HG03442 (cell line): ENCODE measurements at regions not wholly inside any gene's neighbourhood (a gene's known extent, or its start where the extent isn't known, plus 50 kb on each side); places are given as distances from the start of the nearest gene placed in this dataset.

Source experiments
- ATAC-seq: cut with Tn5 transposase; IDR thresholded peaks from one replicate; pipeline ENCODE4 v1.9.1; 2021; ENCODE audit warnings: mild to moderate bottlenecking, moderate library complexity; ENCODE audit not compliant: unreplicated experiment

DNA sequence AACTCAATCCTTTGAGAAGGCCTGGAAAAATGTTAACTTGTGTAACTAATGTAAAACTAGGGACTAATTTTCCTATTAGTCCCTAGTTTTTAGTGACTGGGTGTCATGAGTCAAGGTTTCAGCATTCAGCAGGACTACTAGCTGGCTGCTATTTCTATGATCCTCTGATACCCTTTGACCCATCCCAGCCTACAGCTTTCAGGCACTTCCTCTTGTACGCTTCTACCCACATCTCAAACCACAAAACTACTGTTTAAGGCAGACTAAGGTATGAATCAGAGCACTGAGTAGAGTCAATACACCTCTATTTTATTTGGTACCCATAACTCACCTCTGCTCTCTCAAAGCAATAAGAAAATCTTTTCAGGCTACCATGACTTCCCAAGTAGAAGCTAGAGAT is 809.6 kb downstream of the PDHA2 start:
- no peak for ATAC-seq

DNA sequence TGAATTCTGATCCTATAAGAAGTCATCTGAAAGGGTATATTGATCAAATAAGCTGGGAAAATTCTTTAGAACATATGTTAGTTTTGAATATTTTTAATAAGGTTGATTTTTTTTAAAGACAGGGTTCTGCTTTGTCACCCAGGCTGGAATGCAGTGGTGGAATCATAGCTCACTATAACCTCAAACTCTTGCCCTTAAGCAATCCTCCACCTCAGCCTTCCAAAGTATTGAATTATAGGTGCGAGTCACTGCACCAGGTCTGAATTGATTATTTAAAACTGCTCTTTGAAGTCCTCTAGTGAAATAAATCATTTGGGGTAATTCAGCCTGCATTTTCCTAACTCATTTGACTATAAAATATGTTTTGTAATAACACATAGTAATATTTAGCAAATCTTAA is 812.3 kb downstream of the PDHA2 start:
- no peak for ATAC-seq

DNA sequence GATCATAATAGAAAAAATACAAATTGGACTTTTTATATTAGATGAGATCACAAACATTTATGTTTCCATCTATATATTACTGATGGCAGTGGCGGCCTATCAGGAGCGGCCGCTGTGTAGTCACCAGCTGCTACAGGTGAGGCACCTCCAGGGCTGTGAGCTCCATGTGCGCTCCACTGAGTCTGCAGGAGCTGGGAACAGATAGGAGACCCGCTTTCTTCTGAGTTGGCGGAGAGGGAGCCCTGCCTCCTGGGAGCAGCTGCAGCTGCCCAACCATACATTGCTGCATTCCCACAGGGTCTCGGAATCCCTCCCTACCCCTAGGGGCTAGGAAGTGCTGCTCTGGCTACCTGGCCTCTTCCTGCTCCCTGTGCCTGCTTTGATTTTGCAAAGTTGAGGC is 812.9 kb downstream of the PDHA2 start:
- no peak for ATAC-seq

DNA sequence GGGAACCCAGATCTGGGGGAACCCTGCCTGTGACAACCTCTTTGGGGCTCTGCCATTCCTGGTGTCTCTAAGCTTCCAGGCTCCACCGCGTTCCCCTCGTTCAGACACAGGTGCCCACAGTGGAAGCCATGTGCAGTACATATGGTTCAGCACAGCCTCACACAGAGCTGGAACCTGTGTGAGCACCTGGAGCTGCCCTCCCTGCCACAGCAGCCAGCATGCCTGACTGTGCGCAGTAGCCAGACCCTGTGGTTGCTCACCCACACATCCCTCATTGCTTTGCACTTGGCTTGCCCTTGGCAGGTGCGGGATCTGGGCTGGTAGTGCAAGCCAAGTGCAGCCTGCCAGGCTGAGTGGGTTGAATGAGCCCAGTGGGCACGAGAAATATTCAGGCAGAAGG is 814.2 kb downstream of the PDHA2 start:
- ATAC-seq, result no peak

DNA sequence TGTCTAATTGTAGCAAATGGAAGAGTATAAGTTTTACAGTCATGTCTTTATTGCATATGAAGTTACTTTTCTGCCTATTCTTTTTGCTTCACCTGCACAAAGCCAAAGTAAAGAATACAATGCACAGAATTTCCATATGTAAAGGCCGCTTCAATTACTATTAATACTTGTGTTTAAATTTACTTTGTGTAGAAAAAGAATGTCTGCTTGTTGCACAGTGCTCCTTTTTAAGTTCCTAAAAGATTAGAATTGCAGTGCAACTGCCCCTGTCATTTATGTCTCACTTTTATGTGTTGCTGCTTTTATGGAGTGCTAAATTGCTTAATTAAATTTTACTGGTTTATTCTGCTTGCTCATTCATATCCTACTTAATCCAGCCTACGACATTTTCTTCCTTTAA is 830.5 kb downstream of the PDHA2 start:
- no peak for ATAC-seq

DNA sequence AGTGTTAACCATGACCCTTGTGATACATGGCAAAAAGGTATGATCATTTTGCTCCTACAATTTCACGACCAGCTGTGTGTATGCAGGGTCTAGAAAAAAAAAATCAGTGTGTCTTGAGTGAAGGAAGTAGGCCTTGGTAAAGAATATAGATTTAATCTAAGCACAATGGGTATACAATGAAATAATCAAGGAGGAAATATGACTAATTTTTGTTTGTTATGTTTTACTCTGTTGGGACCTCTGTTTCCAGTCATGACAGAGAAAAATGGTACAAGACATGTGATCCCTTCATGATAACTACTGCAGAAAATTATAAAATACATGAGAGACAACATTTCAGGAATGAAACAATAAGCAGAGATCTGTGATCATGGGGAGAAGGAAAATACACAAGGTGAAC is 835.5 kb downstream of the PDHA2 start:
- ATAC-seq, result no peak

DNA sequence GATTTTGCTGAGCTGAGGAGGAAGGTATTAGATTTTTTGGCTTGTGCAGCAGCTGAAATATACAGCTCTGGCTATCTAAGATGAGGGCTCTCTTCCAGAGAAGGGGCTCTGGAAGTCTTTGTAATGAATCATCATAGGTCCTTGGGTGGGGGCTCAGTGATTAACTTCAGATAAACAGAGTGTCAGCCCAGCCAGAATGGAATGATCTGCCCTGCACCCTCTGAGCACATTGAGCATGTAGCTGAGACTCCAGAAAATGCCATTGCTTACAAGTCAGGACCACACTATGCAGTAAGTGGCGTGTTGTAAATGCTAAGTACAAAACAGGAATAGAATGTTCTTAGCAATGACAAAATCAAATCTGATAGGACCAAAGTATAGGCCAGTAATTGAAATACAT is 836.0 kb downstream of the PDHA2 start:
- no peak for ATAC-seq

DNA sequence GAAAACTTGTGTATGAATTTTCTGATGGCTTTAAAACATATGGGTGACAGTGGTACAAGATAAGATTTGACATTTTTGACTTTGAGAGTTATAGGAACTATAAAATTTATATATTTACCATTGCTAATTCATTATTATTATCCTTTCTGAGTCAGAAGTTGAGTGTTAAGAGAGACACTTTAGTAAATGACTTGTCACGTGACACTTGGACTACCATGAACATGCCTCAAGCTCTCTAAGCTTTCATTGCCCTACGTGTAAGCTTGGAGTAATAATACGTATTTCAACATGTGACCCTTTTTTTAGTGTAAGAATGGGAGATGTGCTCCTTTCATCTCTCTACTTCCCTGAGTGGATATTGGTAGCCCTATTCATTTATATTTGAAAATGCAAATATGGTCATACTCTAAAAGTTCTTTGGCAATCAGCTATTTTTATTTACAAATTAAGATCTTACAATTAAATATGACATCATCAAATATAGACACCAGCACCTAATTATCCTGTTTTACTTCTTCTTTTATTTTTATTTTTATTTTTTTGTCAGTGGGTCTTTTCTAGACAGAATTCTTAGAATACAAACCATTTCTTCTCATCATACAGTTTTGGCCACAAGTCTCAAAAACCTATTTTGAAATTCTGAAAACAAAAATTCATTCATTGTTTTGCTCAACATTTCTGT is 837.0 kb downstream of the PDHA2 start:
- no peak for ATAC-seq

DNA sequence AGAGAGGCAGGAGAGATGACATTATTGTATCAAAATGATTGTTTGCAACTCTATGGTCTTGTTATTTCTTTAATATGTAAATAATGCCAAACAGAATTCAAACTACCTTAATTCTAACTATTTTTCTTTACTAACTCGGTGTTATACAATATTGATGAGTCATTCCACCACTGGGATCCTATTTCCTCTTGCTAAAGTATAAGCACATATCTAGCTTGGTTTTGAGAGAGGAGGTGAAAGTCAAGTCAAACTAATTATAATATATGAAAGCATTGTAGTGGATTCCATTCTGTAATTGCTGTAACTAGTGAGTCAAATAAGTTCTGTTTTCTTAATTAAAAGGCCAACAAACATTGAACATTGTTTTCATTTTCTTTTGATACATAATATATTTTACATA is 837.6 kb downstream of the PDHA2 start:
- no peak for ATAC-seq

DNA sequence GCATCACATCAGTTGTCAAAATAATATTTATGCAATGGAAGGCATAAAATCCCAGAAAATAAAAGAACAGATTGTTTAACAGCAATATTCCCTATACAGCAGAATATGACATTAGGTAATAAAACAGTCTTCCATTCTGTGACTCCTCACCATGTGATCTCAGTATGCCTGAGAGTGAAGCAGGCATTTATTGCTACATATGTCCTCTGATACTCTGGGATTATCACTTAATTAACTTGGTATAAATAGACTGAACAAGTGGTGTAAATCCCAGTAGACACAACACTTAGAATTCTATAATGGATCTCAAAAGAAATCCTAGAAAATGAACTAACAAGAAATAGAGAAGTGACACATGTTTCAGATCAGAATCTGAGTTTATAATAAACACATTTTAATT is 841.3 kb downstream of the PDHA2 start:
- no peak for ATAC-seq

DNA sequence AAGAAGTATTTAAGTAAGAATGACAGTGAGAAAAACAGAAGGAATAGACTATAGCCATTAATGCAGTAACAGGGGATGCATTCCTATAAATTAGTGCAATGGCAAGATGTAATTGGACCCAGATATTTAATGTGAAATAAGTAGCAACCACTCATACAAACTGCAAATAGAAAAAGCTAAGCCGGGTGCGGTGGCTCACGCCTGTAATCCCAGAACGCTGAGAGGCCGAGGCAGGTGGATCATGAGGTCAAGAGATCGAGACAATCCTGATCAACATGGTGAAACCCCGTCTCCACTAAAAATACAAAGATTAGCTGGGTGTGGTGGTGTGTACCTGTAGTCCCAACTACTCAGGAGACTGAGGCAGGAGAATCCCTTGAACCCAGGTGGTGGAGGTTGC is 845.8 kb downstream of the PDHA2 start:
- no peak for ATAC-seq

DNA sequence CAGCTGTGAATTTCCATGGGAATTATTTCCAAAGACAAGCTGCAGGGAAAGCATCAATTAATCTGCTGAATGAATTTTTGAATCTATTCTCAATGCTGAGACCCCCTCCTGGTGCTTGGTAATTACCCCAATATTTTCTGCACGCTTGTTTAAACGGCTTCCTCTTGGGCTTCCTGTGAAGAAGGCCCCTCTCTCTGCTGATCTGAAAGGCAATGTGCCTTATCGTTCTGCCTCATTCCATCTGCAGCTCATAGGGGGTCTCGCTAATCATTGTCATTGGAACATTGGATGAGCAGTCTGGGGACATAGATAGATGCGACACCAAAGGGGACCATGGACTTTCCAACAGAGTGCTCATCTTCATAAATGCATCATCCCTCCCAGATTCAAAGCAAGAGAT is 851.6 kb downstream of the PDHA2 start:
- ATAC-seq, result no peak

DNA sequence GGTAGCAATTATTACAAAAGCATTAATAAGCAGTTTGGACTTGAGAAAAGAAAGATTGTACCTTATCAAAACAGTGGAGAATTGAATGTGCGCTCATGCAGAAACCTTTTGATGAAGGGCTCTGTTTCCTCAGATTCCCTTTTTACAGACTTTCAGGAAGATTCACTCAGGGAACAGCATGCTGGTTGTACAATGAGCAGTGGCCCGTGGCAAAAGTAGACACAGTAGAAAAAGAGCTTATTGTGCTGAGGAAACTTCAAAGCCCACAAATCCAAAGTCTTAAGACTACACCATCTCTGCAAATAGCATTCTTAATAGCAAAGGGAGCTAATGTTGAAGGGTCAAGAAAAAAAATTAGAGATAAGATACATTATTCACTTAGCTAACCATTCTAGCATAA is 858.9 kb downstream of the PDHA2 start:
- no peak for ATAC-seq

DNA sequence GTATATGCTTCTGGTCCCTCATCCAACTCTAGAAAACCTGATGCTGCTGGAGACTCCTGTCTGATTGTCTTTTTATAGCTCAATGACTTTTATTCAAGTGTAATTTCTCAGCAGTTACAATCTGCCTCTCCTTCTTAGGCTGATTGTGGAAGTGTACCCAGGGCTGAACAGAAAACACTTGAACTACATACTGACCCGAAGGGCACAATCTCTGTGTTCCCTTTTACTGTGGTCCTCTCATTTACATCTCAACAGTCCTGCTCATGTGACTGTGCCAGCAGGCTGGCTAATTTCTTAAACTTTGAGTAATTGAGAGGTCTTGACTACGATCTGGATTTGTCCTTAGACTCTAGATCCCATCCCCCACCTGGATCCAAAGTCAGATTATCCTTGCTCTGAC is 863.4 kb downstream of the PDHA2 start:
- ATAC-seq, result no peak

DNA sequence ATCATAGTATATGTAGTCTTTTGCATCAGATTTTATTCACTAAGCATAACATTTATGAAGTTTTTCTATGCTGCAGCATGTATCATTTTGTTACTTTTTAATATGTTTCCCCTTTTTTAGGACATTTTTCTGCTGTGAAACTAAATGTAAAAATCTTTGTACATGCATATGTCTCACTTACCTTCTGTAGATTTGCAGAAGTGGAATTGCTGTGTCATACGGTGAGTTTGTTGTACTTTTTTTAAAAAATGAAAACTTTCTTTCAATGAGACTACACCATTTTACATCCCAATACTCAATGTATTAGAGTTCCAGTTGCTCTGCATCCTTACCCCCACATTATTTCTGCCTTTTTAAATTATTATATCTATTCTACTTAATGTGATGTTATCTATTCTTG is 868.9 kb downstream of the PDHA2 start:
- no peak for ATAC-seq

DNA sequence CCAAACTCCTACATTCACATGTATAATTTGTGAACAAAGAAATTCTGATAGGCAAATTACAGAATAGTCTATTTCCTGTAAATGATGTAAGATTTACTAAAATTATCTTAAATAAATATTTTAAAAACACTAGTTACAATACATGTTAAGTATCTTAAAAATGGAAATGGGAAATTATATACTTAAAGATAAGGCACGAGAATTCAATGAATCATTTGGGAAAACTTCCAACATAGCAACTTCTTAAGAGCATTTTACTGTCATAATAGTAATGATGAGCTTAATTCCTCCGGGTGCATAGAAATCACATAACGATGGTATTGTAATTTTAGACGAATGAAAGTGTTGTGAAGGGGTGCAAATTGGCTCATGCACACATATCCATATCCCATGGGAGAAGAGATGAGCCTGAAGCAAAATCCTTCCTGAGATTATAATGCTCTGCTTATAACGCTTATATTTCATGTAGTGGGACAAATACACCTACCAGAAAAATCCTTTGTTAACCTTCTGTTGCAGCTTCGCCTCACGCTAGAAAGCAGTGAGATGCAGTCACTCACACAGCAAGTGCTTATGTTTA is 873.5 kb downstream of the PDHA2 start:
- ATAC-seq, result no peak

DNA sequence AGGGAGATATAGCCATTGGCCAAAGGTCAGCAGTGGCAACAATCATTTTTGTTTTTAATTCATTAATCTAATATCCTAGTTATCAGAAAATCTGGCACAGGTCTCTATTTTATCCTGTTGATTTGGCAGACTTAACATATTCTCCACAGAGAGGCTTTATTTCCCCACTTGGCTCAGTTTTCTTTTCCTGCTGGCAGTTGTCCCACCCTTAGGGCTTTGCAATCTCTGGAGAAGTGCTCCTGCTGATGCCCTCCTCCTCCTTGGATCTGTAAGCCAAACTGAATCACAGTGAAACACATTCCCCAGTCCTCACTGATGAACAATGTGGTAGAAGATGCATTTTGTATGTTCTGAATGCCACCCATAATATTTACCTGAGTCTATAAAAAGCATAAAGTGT is 889.7 kb downstream of the PDHA2 start:
- no peak for ATAC-seq

DNA sequence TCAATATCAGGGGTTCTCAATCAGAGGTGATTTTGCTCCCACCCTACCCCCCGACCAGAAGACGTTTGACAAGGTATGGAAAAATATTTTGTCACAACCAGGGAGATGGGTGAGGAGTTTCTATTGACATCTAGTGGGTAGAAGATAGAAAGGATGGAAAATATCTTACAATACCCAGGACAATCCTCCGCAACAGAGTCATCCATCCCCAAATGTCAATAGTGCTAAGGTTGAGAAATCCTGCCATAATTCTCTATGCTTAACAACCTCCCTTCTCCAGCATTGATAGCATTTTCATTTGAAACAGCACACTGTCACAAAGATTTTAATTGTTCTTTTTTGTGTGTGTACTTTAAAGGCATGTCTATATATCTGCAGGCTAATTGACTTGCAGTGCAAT is 890.5 kb downstream of the PDHA2 start:
- ATAC-seq, result no peak

DNA sequence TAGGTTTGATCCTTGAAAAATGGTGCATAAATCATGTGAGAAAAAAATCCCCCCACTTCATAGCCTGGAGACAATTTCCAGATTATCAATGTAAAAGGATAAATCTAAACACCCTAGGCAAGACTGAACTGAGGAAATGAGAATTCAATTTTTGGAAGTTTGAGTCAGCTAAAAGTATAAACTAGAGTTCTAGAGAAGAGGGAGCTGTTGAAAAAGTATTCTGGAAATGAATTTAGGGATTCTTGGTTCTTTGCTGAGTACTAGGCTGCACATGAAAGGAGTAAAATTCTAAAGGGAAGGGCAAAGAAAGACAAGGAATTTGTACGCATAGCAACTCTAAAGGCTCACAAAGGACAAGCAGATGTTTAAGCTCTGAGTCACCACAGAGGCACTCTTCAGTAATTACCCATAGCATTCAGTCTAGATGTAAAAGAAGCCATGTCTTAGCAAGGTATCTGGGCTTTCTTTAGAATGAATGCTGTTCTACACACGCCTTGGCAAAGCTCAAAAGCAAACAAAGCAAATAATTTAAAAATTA is 896.5 kb downstream of the PDHA2 start:
- ATAC-seq, result no peak

DNA sequence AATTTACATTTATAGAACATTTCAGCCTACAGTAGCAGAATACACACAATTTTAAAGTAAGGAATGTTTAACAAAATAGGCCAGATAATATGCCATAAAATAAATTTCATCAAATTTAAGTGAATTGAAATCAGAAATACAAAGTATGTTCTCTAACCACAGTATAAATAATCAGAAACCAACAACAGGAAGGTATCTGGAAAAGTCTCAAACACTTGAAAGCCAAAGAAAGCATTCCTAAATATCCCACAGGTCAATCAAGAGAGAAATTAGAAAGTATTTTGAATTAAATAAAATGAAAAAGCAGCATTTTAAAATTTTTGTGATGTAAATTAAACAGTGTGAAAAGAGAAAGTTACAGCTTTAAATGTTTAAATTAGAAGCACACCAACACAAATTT is 899.2 kb downstream of the PDHA2 start:
- ATAC-seq, result no peak

DNA sequence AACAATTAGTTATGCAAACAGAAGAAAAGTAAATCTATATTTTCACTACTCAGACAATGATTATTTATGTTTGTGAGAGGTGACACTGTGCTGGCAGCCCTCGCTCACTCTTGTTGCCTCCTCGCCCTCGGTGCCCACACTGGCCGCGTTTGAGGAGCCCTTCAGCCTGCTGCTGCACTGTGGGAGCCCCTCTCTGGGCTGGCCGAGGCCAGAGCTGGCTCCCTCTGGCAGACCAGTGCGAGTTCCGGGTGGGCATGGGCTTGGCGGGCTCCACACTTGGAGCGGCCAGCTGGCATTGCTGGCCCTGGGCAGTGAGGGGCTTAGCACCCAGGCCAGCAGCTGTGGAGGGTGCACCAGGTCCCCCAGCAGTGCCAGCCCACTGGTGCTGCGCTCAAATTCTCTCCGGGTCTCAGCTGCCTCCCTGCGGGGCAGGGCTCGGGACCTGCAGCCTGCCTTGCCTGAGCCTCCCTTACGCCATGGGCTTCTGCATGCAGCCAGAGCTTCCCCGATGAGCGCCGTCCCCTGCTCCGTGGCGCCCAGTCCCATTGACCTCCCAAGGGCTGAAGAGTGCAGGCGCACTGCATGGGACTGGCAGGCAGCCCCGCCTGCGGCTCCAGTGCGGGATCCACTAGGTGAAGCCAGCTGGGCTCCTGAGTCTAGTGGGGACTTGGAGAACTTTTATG is 902.6 kb downstream of the PDHA2 start:
- no peak for ATAC-seq

DNA sequence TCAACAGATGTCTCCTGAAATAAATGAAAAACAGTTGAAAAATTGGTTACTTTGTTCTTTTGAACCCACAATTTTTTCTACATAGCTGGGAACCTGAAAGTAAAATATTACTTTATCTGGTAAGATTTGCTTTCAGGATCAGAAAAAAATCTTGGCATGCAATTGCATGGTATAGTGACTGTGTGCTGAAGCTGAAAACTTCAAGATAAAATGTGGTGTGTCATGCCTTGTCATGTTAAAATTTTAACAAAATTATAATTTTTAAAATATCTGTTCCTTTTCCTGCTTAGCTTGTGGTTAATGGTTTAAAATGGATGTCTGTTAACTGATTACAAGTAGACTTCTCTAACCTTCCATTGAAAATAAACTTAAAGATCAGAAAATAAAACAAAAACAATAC is 904.8 kb downstream of the PDHA2 start:
- no peak for ATAC-seq
